Stimulated activated CD8-positive, alpha-beta memory T cell treated with anti-CD3 and anti-CD28 coated beads, Interleukin-7, amount 100 ng/mL, for 48 hours (primary cell): ENCODE measurements at regions not wholly inside any gene's neighbourhood (a gene's known extent, or its start where the extent isn't known, plus 50 kb on each side); places are given as distances from the start of the nearest gene placed in this dataset.
"Not testable (repeated sequence)": the region's sequence is repeated elsewhere in the genome, so short reads cannot be mapped to it uniquely, and the experiment has no call there.

Experiments used
- DNase-seq, 2 donors: peaks; one replicate each; pipeline ENCODE4 v3.0.0-alpha.2; 2020; ENCODE audit warnings: low read depth in 1 of 2; ENCODE audit errors: extremely low read depth in 1 of 2

GRCh38 chr14:23750357-23750756 is 114.2 kb downstream of the DHRS2 start:
- no peak for DNase-seq

GRCh38 chr14:23751616-23752015 is 115.5 kb downstream of the DHRS2 start:
- no peak for DNase-seq

- no peak for DNase-seq
Observed at GRCh38 chr14:23763394-23763793, 127.2 kb downstream of the DHRS2 start.

- DNase-seq, result no peak
Observed at GRCh38 chr14:23766737-23767401, 130.7 kb downstream of the DHRS2 start.

GRCh38 chr14:23769221-23769728 is 133.1 kb downstream of the DHRS2 start:
- not testable (repeated sequence) for DNase-seq

GRCh38 chr14:23773981-23774380 is 137.8 kb downstream of the DHRS2 start:
- no peak for DNase-seq

GRCh38 chr14:23776296-23776695 is 140.1 kb downstream of the DHRS2 start:
- no peak for DNase-seq

GRCh38 chr14:23785208-23785607 is 149.0 kb downstream of the DHRS2 start:
- DNase-seq, result no peak

- DNase-seq, result no peak
Observed at GRCh38 chr14:23787436-23787835, 151.3 kb downstream of the DHRS2 start.

- no peak for DNase-seq
Observed at GRCh38 chr14:23789696-23790095, 153.5 kb downstream of the DHRS2 start.

- no peak for DNase-seq
Observed at GRCh38 chr14:23793532-23793931, 157.4 kb downstream of the DHRS2 start.

- no peak for DNase-seq
Observed at GRCh38 chr14:23800811-23801210, 152.8 kb upstream of the DHRS4 start.

GRCh38 chr14:23801766-23802165 is 151.8 kb upstream of the DHRS4 start:
- DNase-seq, result no peak

- no peak for DNase-seq
Observed at GRCh38 chr14:23804817-23805216, 148.8 kb upstream of the DHRS4 start.

GRCh38 chr14:23805761-23806160 is 147.8 kb upstream of the DHRS4 start:
- DNase-seq, result no peak

GRCh38 chr14:23814527-23815256 is 138.9 kb upstream of the DHRS4 start:
- no peak for DNase-seq

- no peak for DNase-seq
Observed at GRCh38 chr14:23816371-23816770, 137.2 kb upstream of the DHRS4 start.

GRCh38 chr14:23817164-23817767 is 136.3 kb upstream of the DHRS4 start:
- DNase-seq, result no peak

GRCh38 chr14:23827100-23827892 is 126.3 kb upstream of the DHRS4 start:
- DNase-seq, result no peak

- DNase-seq, result no peak
Observed at GRCh38 chr14:23828001-23828400, 125.6 kb upstream of the DHRS4 start.

GRCh38 chr14:23828616-23829015 is 125.0 kb upstream of the DHRS4 start:
- DNase-seq, result no peak
